GM06990 (cell line): ENCODE measurements at regions not wholly inside any gene's neighbourhood (a gene's known extent, or its start where the extent isn't known, plus 50 kb on each side); places are given as distances from the start of the nearest gene placed in this dataset.

ENCODE experiments used
- DNase-seq: peaks from one replicate; pipeline ENCODE4 v3.0.0-alpha.2; 2011; ENCODE audit not compliant: insufficient read length; ENCODE audit errors: extremely low read depth
- H3K27me3 ChIP-seq: replicated peaks from 2 replicates; pipeline ENCODE4 v1.6.0; 2011; ENCODE audit warnings: low read length; ENCODE audit not compliant: control insufficient read depth, insufficient read depth
- H3K36me3 ChIP-seq: 2 replicates; pipeline ENCODE4 v1.5.1; 2011; ENCODE audit warnings: low read length; ENCODE audit not compliant: control insufficient read depth, insufficient read depth
- H3K4me3 ChIP-seq: replicated peaks from 2 replicates; pipeline ENCODE4 v1.5.1; 2011; ENCODE audit warnings: low read depth, mild to moderate bottlenecking, control low read depth, low read length
- TF ChIP-seq, protein P1 (sequence below): IDR thresholded peaks from 2 replicates; pipeline ENCODE4 v1.5.1; 2011; ENCODE audit warnings: low read length, control low read depth, mild to moderate bottlenecking, inconsistent platforms; ENCODE audit not compliant: insufficient read depth, poor library complexity, severe bottlenecking

DNA sequence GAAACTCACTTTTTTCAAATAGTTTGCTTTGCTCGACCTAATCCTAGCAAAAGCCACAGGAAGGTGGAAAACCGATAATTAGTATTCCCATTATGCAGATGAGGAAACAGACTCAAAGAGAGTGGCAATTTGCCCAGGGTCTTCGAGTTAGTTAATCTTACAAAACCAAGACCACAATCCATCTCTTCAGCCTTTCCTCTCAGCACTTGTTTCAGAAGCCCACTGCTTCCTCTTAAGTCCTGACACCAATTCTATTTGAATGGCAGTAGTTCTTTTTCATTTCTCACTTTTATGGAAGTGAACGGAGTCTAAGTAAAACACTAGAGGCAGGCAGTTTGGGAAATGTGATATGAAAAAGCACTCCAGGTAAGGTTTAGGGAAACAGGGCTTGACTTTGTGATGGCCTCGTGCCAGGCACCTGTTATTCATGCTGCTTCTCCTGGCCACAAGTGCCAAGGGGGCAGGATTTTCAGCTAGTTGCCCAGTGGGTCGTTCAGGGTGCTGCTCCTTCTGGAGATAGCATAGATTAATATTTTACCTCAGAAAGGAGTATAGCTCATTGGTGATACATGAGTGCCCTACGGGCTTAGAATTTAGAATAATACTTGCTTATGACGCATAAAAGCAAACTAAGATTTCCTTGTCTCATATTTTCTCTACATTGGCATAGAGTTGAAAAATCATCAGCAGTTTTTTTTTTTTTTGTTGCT is 76.6 kb upstream of the NRIP1 start:
- no peak for DNase-seq
- TF ChIP-seq, protein P1, sequence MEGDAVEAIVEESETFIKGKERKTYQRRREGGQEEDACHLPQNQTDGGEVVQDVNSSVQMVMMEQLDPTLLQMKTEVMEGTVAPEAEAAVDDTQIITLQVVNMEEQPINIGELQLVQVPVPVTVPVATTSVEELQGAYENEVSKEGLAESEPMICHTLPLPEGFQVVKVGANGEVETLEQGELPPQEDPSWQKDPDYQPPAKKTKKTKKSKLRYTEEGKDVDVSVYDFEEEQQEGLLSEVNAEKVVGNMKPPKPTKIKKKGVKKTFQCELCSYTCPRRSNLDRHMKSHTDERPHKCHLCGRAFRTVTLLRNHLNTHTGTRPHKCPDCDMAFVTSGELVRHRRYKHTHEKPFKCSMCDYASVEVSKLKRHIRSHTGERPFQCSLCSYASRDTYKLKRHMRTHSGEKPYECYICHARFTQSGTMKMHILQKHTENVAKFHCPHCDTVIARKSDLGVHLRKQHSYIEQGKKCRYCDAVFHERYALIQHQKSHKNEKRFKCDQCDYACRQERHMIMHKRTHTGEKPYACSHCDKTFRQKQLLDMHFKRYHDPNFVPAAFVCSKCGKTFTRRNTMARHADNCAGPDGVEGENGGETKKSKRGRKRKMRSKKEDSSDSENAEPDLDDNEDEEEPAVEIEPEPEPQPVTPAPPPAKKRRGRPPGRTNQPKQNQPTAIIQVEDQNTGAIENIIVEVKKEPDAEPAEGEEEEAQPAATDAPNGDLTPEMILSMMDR = no peak
- Histone ChIP-seq H3K36me3 (no peaks in the 10 kb centered on the region), H3K4me3 (no peak overlapping the region), H3K27me3 (no peaks in the 10 kb centered on the region)

DNA sequence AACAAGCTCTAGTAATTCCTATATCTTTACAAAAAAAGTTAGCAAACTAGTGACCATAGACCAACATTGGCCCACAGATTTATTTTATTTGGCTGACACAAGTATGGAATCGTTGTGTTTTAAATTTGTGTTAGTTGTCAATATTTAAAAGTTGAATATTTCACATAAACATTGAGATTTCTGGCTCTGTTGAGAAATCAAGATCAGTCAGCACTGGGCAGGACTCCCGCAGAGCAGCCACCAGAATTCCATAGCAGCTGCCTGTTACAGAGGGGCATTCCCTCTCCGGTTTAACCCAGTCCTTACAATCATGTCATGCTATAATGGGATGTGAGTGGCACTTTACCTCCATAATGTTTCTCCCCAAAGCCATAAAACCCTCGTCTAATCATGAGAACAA is 79.2 kb upstream of the NRIP1 start:
- DNase-seq = no peak
- TF ChIP-seq, protein P1 = no peak
- H3K27me3 ChIP-seq = no peaks in the 10 kb centered on the region
- no peak overlapping the region for H3K4me3 ChIP-seq
- no peaks in the 10 kb centered on the region for H3K36me3 ChIP-seq

- TF ChIP-seq, protein P1 = no peak
- no peak for DNase-seq
- no peak overlapping the region for H3K4me3 ChIP-seq
- H3K36me3 ChIP-seq = no peaks in the 10 kb centered on the region
- no peaks in the 10 kb centered on the region for H3K27me3 ChIP-seq
Measured at GRCh38 chr21:15148437-15148836, 83.6 kb upstream of the NRIP1 start.

GRCh38 chr21:15149600-15150224 is 84.9 kb upstream of the NRIP1 start:
- TF ChIP-seq, protein P1 = no peak
- Histone ChIP-seq H3K27me3 (no peaks in the 10 kb centered on the region), H3K4me3 (no peak overlapping the region), H3K36me3 (no peaks in the 10 kb centered on the region)
- DNase-seq = no peak

DNA sequence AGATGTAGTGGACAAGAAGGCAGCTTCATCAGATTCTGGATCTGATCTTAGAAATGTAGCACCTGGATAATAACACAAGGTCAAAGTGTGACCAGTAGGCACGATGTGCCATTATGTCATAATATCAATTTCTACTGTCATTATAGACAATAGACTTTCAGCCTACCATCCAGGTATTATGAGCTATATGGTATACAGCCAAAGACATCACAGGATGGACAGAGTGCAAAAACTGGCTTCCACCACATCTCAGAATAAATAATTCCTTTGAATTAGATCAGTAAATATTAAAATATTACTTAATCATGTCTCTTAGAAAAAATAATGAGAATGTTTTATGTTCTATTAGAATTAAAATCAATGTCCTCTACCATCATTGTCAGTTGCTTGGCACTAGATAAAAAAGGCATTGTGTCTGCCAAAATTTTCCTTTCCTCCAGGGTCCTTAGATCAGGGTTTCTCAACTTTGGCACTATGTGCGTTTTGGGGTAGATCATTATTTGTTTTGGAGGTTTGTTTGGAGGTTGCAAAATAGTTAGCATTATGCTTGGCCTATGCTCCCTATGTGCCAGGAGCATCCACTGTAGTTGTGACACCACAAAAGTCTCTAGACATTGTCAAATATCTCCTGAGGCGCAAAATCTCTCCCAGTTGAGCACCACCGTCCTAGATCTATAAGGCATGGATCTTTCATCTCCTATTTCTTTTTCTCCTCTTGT is 86.7 kb upstream of the NRIP1 start:
- no peaks in the 10 kb centered on the region for H3K27me3 ChIP-seq
- no peak for DNase-seq
- TF ChIP-seq, protein P1 = no peak
- H3K4me3 ChIP-seq = no peak overlapping the region
- no peaks in the 10 kb centered on the region for H3K36me3 ChIP-seq
